Ovary (tissue), 3 donors: ENCODE measurements at regions not wholly inside any gene's neighbourhood (a gene's known extent, or its start where the extent isn't known, plus 50 kb on each side); places are given as distances from the start of the nearest gene placed in this dataset.

Experiments used
- CTCF ChIP-seq, 3 donors: fragments of 450-650 bp in 2 of 3; fragments of 200-600 bp in 1 of 3; IDR thresholded peaks; one replicate each; pipeline versions ENCODE4 v1.5.1 to v1.8.0; 2016 to 2022; ENCODE audit warnings: antibody characterized with exemption in 3 of 3, mild to moderate bottlenecking in 1 of 3
- EP300 ChIP-seq: sonication (generic); formaldehyde crosslinking; IDR thresholded peaks from one replicate; pipeline ENCODE4 v1.6.1; 2017; ENCODE audit warnings: antibody characterized with exemption
- POLR2A ChIP-seq: fragments of 450-650 bp; IDR thresholded peaks from one replicate; pipeline ENCODE4 v1.6.1; 2017; ENCODE audit warnings: antibody characterized with exemption, mild to moderate bottlenecking, moderate library complexity
- donor health status: DM: no; HTN: no; CAD: no.

DNA sequence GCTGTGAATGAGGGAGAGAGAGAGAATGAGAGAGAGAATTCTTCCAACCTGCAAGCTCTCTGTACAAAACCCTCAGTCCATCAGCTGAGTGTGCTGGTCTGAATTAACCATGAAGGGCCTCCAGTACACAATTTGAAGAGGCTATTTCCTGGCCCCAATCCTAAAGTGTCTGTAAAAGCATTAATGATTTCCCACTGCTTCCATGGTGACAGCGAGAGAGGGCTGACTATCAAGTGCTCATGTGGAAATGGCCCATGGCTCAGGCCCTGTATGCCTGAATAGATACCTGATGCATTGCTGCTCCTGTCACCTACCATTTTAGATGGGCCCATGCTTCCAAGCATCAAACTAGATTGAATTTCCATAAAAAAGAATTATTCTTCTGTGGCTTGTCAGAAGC is 592.4 kb downstream of the KIF4B start:
- TF ChIP-seq POLR2A (no peak), CTCF (IDR thresholded peaks at IDR 0.05) (no peak), EP300 (no peak)
